Heart left ventricle (tissue), 16 donors: ENCODE measurements at regions not wholly inside any gene's neighbourhood (a gene's known extent, or its start where the extent isn't known, plus 50 kb on each side); places are given as distances from the start of the nearest gene placed in this dataset.

Source experiments
- ATAC-seq, 4 donors: fragments of 200-7000 bp; cut with Tn5 transposase; one replicate each; pipeline ENCODE4 v1.9.1; 2020 to 2022; ENCODE audit warnings: moderate library complexity in 4 of 4, mild to moderate bottlenecking in 3 of 4, moderate number of reproducible peaks in 1 of 4
- DNase-seq, 5 donors: peaks; one replicate each; pipeline ENCODE4 v3.0.0-alpha.2; 2020
- H3K27ac ChIP-seq, 12 donors: fragments of 200-600 bp; sonication (generic) in 4 of 12; one replicate each; pipeline versions ENCODE4 v1.5.0 to v1.8.0; 2016 to 2022; ENCODE audit warnings: mild to moderate bottlenecking in 2 of 12
- H3K27me3 ChIP-seq, 9 donors: fragments of 200-600 bp; sonication (generic) in 2 of 9; one replicate each; pipeline versions ENCODE4 v1.5.1 to v1.8.0; 2016 to 2022; ENCODE audit warnings: mild to moderate bottlenecking in 3 of 9
- H3K36me3 ChIP-seq, 9 donors: fragments of 200-600 bp; sonication (generic) in 2 of 9; one replicate each; pipeline versions ENCODE4 v1.5.0 to v1.8.0; 2018 to 2022; ENCODE audit warnings: mild to moderate bottlenecking in 2 of 9
- H3K4me1 ChIP-seq, 12 donors: fragments of 200-600 bp; sonication (generic) in 4 of 12; one replicate each; pipeline versions ENCODE4 v1.5.0 to v1.8.0; 2016 to 2022; ENCODE audit warnings: mild to moderate bottlenecking in 3 of 12
- H3K4me3 ChIP-seq, 12 donors: fragments of 200-600 bp; sonication (generic) in 4 of 12; one replicate each; pipeline versions ENCODE4 v1.5.0 to v1.8.0; 2017 to 2022; ENCODE audit warnings: mild to moderate bottlenecking in 9 of 12, moderate library complexity in 4 of 12
- H3K9me3 ChIP-seq, 12 donors: fragments of 200-600 bp; sonication (generic) in 4 of 12; one replicate each; pipeline versions ENCODE4 v1.5.0 to v1.8.0; 2016 to 2022; ENCODE audit warnings: mild to moderate bottlenecking in 1 of 12
- POLR2A ChIP-seq, 2 donors: fragments of 450-650 bp; IDR thresholded peaks; one replicate each; pipeline ENCODE4 v1.6.1; 2017; ENCODE audit warnings: antibody characterized with exemption in 2 of 2, mild to moderate bottlenecking in 2 of 2, moderate library complexity in 2 of 2
- WGBS, 4 donors: extraction: QIAGEN DNeasy Blood & Tissue Kit in 2 of 4; methylation state at CpG; one replicate each; pipeline versions ENCODE4 v1.1.5 to v1.1.7; 2013 to 2018; 5-methylcytosine and 5-hydroxymethylcytosine counted together
- intact Hi-C, 10 donors: fragments of 100-400 bp; cut with DNase I; formaldehyde crosslinking; loops; one replicate each; pipeline versions ENCODE4 v1.11.1 to v1.14.2; 2022
- TF ChIP-seq, protein P1 (sequence below), 12 donors: fragments of 200-600 bp; sonication (generic) in 4 of 12; IDR thresholded peaks; one replicate each; pipeline versions ENCODE4 v1.5.0 to v1.8.0; 2018 to 2022; ENCODE audit warnings: antibody characterized with exemption in 12 of 12, mild to moderate bottlenecking in 5 of 12
- donor health status: ischemic (EF 13 %, LVEDD 7.1; RV severe dilation, severe dysfunction).
- donor health status: healthy with polysubstance abuse.
- donor health status: DM: no; HTN: yes; CAD: no.
- donor health status: DM: no; HTN: no; CAD: no.
- donor health status: ischemic (EF 25% LVEDD 6.9; RV normal size, moderate dysfunction).
- donor health status: ischemic (EF 25% LVEDD 5.7; RV mildly dilated, moderate dysfunction).
- donor health status: healthy.
- donor health status: DM: yes; HTN: yes; CAD: no.
- donor health status: ischemic (EF 35%, LVEDD 5.7; RV mildly dilated, moderate dysfunction).
- donor health status: nonischemic (EF 11% LVEDD 7.7; RV severe dilation, severe dysfunction).
- donor health status: DM: yes; HTN: yes; CAD: no.
- donor health status: PGD.
- donor health status: ischemic (EF 29% LVEDD 5.4; RV normal size, mild dysfunction).
- donor health status: nonischemic (EF 23%, LVEDD 6.1; RV moderate dilation, normal function).

DNA sequence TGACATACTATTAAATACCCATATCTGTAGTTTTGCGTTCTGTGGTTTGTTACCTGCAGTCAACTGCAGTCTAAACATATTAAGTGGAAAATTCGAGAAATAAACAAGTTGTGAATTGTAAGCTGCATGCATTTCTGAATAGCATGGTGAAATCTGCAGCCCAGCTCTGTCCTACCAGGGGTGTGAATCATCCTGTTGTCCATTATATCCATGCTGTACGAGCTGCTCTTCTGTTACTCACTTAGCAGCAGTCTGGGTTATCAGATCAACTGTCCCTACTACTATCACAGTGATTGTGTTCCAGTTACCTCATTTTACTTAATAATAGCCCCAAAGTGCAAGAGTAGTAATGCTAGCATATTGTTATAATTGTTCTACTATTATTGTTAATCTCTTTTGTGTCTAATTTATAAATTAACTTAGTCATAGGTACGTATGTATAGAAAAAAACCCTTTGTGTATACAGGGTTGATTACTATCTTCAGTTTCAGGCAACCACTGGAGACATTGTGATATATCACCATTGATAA, 173.7 kb upstream of the FAT4 start:
- H3K36me3 ChIP-seq: no peaks in the 10 kb centered on the region
- intact Hi-C loops: no loop called here
- H3K4me1 ChIP-seq: no peaks in the 10 kb centered on the region
- no peak overlapping the region for H3K4me3 ChIP-seq
- H3K27me3 ChIP-seq: no peaks in the 10 kb centered on the region
- TF ChIP-seq, protein P1, sequence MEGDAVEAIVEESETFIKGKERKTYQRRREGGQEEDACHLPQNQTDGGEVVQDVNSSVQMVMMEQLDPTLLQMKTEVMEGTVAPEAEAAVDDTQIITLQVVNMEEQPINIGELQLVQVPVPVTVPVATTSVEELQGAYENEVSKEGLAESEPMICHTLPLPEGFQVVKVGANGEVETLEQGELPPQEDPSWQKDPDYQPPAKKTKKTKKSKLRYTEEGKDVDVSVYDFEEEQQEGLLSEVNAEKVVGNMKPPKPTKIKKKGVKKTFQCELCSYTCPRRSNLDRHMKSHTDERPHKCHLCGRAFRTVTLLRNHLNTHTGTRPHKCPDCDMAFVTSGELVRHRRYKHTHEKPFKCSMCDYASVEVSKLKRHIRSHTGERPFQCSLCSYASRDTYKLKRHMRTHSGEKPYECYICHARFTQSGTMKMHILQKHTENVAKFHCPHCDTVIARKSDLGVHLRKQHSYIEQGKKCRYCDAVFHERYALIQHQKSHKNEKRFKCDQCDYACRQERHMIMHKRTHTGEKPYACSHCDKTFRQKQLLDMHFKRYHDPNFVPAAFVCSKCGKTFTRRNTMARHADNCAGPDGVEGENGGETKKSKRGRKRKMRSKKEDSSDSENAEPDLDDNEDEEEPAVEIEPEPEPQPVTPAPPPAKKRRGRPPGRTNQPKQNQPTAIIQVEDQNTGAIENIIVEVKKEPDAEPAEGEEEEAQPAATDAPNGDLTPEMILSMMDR (IDR thresholded peaks at IDR 0.05): no peak
- no peak for TF ChIP-seq POLR2A (IDR thresholded peaks at IDR 0.05)
- ATAC-seq (no peak), DNase-seq (no peak)
- H3K9me3 ChIP-seq: no peaks in the 10 kb centered on the region
- WGBS, 4 donors: 85 to 90% (median 87%) methylated on average over 4 of the region's 4 CpGs
- no peak overlapping the region for H3K27ac ChIP-seq

DNA sequence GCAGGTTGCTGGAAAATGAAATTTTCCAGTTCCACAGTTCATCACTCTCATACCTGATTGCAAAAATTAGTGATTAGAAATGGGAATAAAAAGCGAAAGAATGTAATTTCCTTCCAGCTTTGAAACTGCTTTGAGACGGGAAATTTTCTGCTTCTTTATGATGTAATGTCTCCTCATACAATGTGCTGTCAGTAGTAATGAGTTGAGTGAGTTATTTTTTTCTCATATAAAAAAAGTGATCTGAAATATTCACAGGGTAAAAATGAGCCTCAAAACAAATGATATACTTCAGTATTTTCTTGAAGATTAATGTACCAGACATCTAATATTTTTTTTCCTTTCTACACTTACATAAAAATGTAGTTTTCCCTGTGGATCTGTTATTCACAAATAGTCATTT, 179.1 kb upstream of the FAT4 start:
- intact Hi-C loops: no loop called here
- no peak for ATAC-seq
- Histone ChIP-seq H3K9me3 (no peaks in the 10 kb centered on the region), H3K4me1 (no peaks in the 10 kb centered on the region), H3K27me3 (no peaks in the 10 kb centered on the region), H3K36me3 (no peaks in the 10 kb centered on the region), H3K4me3 (peak overlapping the region in 1 of 12 donors; percentile 28), H3K27ac (no peak overlapping the region)
- no peak for DNase-seq
- 45 to 62% (median 55%) methylated on average over 2 of the region's 2 CpGs for WGBS, 4 donors
- TF ChIP-seq, protein P1 (IDR thresholded peaks at IDR 0.05): no peak
- TF ChIP-seq POLR2A (IDR thresholded peaks at IDR 0.05): no peak

GRCh38 chr4:125132729-125133128, 182.0 kb upstream of the FAT4 start:
- no peak overlapping the region for H3K4me3 ChIP-seq
- no peaks in the 10 kb centered on the region for H3K9me3 ChIP-seq
- WGBS, 4 donors: 75 to 84% (median 81%) methylated on average over 2 of the region's 2 CpGs
- no peak overlapping the region for H3K27ac ChIP-seq
- ATAC-seq: no peak
- no peaks in the 10 kb centered on the region for H3K4me1 ChIP-seq
- TF ChIP-seq, protein P1 (IDR thresholded peaks at IDR 0.05): no peak
- no peak for TF ChIP-seq POLR2A (IDR thresholded peaks at IDR 0.05)
- H3K27me3 ChIP-seq: no peaks in the 10 kb centered on the region
- no peaks in the 10 kb centered on the region for H3K36me3 ChIP-seq
- DNase-seq: no peak
- intact Hi-C loops: no loop called here

DNA sequence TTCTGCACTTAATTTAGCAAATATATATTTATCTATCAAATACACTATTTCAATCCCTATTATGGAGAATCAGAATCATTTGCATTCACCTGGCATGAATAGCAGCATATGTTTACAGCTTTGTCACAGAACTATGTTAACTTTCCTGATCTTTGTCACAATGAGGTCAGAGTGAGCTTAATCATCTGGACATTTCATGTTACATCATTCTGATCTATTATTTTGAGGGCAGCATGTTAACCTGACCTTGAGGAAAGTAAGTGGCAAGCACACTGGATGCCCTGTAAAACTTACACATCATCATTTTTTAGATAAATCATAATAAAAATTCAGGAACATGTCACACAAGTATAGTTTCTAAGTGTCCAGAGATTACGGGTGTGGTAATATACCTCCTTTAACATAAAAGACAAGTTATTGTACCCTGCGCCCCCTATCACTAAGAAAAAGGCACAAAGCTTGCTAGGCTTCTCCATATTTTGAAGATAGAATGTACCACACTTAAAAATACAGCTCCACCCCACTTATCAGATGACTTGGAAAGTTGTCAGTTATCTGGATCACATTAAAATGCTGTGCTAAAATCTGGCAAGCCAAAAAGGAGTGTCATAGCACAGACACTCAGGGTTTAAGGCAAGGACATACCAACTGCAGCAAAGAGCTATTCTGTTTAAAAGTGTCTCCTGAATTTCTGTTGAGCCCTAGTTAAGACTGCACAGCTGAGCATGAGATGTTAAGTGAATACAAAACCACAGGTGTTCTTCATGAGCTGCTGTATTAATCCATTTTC, 182.7 kb upstream of the FAT4 start:
- Histone ChIP-seq H3K9me3 (no peaks in the 10 kb centered on the region), H3K4me3 (no peak overlapping the region), H3K4me1 (no peaks in the 10 kb centered on the region), H3K27ac (no peak overlapping the region), H3K27me3 (no peaks in the 10 kb centered on the region), H3K36me3 (no peaks in the 10 kb centered on the region)
- intact Hi-C loops: no loop called here
- no peak for ATAC-seq
- DNase-seq: no peak
- TF ChIP-seq, protein P1 (IDR thresholded peaks at IDR 0.05): no peak
- TF ChIP-seq POLR2A (IDR thresholded peaks at IDR 0.05): no peak
- WGBS, 4 donors: 92 to 99% (median 96%) methylated on average over 2 of the region's 2 CpGs
